Natural killer cell treated with Interleukin-12 subunit alpha and Interleukin-12 subunit beta and Interleukin-15 and Interleukin-18, amount 100 ng/mL, for 72 hours (primary cell): ENCODE measurements at regions not wholly inside any gene's neighbourhood (a gene's known extent, or its start where the extent isn't known, plus 50 kb on each side); places are given as distances from the start of the nearest gene placed in this dataset.

Experiments used
- ATAC-seq, 2 donors: fragments of 150-1000 bp; cut with Tn5 transposase in 1 of 2; sonication (Bioruptor Pico), chemical (Tn5 transposase) in 1 of 2; 2 replicates each; pipeline ENCODE4 v1.10.0; 2021
- DNase-seq: peaks from one replicate; pipeline ENCODE4 v3.0.0; 2022; ENCODE audit warnings: low spot score
- H3K27ac Mint-ChIP-seq, 2 donors: 1 replicate in 1 of 2; 2 replicates in 1 of 2; pipeline ENCODE4 v1.8.0; 2022; ENCODE audit warnings: mixed read lengths in 2 of 2, mild to moderate bottlenecking in 1 of 2, moderate library complexity in 1 of 2
- H3K27me3 Mint-ChIP-seq, 2 donors: 1 replicate in 1 of 2; 2 replicates in 1 of 2; pipeline ENCODE4 v1.8.0; 2022; ENCODE audit warnings: mixed read lengths in 2 of 2
- H3K36me3 Mint-ChIP-seq: one replicate; pipeline ENCODE4 v1.8.0; 2022; ENCODE audit warnings: mixed read lengths
- H3K4me1 Mint-ChIP-seq, 2 donors: 1 replicate in 1 of 2; 2 replicates in 1 of 2; pipeline ENCODE4 v1.8.0; 2022; ENCODE audit warnings: low read depth in 2 of 2, mixed read lengths in 2 of 2, mild to moderate bottlenecking in 1 of 2
- H3K4me3 Mint-ChIP-seq: one replicate; pipeline ENCODE4 v1.8.0; 2022; ENCODE audit warnings: mixed read lengths
- H3K9me3 Mint-ChIP-seq: 2 replicates; pipeline ENCODE4 v1.8.0; 2022; ENCODE audit warnings: mixed read lengths

DNA sequence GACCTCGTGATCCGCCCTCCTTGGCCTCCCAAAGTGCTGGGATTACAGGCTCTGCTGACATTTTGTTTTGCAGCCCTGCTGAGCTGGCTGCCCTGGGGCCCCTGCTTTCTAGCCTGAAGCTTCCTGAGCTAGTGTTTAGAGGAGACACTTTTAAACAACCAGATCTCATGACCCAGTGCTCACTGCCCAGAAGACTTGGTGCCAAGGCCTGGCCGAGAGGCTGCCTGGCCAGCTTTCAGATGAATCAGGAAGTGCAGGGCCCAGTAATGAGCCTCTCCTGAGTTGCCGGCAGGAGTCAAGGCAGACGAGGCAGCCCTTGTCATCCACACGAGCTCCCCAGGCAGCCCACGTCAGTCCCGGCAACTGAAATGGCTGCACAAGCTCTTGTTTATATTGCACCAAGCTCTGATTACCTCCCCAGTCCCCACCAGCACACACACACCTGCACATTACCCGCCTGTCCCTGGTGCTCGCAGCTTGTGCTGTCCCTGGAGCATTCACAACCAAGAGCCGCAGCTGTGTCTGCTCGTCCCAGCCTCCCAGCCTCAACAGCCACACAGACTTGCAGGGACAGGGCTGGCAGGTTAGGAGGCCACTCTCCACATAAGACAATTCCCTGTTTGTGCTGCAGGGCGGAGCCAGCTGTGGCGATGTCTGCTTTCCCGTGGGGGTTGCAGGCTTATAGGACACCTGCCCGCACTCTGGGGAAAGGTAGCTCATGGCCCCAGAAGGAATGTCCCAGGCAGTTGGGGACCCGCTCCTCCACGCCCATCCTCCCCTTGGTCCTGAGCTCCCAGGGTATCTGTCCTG is 331.2 kb upstream of the MYT1L start:
- no peak for ATAC-seq
- H3K27ac Mint-ChIP-seq = no peak overlapping the region
- H3K4me3 Mint-ChIP-seq = no peak overlapping the region
- H3K4me1 Mint-ChIP-seq = no peaks in the 10 kb centered on the region
- DNase-seq = no peak
- H3K9me3 Mint-ChIP-seq = peaks cover 3% of the 10 kb centered on the region
- H3K27me3 Mint-ChIP-seq = peaks cover 0 to 2% of the 10 kb centered on the region in 2 donors
- no peaks in the 10 kb centered on the region for H3K36me3 Mint-ChIP-seq

DNA sequence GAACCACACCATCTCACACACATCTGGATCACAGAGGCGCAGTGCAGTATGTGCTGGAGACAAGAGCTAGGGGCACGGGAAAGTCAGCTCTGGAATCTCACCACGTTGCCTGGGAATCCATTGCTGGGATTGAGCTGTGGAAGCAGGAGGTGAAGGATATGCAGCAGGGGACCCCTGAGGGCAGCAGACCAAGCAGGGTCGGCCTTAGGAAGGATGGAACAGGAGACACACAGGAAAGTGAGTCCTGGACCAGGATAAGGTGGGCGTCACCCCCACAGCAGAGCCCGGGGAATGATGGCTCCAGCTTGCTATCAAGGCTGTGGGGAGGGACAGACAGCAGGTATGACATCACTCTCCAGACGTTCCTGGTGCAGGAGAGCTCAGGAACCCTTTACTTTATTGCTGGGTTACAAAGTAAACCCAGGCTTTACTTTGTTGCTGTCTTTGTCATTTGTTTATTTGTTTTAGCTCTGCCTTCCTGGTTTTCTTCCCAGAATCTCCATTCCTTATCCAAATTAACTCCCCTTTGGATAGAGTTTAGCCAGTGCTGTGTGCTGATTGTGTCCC is 329.8 kb upstream of the MYT1L start:
- no peak overlapping the region for H3K4me3 Mint-ChIP-seq

DNA sequence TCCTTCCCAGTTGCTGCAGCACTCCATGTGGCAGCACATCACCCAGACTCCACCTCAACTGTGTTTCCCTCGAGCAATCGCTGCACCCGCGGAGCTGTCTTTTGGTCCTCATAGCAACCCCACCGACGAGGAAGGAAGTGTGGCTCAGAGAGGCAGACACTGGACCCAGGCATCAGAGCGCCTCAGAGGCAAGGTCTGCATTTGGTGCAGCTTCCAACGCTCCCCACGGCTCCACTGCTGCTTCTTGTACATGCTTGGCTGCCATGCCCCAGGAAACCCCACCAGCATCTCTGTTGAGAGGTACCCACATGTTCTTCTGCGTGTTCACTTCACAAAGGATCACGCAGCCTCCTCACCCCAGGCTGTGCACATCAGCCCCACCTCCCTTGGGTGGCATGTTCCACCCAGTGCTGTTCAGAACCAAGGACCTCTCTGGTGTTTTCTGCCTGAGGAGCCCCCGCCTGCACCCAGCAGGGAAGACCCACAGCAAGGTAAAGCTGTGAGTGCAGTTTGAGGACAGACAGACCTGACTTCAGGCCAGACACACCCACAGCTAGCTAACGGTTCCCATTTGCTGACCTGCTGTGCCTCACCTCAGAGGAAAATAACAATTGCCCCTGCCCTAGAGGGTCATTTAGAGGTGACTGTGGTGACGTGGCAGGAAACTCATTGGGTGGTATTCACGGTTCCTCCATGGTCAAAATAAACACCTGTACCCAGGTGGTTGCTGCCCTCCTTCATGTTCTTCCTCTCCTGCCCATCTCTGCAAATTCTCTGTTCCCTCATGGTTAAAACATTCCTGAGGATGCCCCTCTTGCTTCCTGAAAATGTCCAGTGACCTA is 326.3 kb upstream of the MYT1L start:
- no peaks in the 10 kb centered on the region for H3K4me1 Mint-ChIP-seq
- peaks cover 5 to 7% of the 10 kb centered on the region in 2 donors for H3K27me3 Mint-ChIP-seq
- H3K36me3 Mint-ChIP-seq = no peaks in the 10 kb centered on the region
- no peak overlapping the region for H3K4me3 Mint-ChIP-seq
- no peak overlapping the region for H3K27ac Mint-ChIP-seq
- H3K9me3 Mint-ChIP-seq = peaks cover 3% of the 10 kb centered on the region
- ATAC-seq = no peak
- peak; percentile 5 for DNase-seq

More for the DNA sequence above, 329.8 kb upstream of the MYT1L start:
- H3K4me1 Mint-ChIP-seq = no peaks in the 10 kb centered on the region
- DNase-seq = no peak
- ATAC-seq = no peak
- no peaks in the 10 kb centered on the region for H3K36me3 Mint-ChIP-seq
- no peak overlapping the region for H3K27ac Mint-ChIP-seq
- H3K27me3 Mint-ChIP-seq = peaks cover 0 to 5% of the 10 kb centered on the region in 2 donors
- H3K9me3 Mint-ChIP-seq = peaks cover 3% of the 10 kb centered on the region

DNA sequence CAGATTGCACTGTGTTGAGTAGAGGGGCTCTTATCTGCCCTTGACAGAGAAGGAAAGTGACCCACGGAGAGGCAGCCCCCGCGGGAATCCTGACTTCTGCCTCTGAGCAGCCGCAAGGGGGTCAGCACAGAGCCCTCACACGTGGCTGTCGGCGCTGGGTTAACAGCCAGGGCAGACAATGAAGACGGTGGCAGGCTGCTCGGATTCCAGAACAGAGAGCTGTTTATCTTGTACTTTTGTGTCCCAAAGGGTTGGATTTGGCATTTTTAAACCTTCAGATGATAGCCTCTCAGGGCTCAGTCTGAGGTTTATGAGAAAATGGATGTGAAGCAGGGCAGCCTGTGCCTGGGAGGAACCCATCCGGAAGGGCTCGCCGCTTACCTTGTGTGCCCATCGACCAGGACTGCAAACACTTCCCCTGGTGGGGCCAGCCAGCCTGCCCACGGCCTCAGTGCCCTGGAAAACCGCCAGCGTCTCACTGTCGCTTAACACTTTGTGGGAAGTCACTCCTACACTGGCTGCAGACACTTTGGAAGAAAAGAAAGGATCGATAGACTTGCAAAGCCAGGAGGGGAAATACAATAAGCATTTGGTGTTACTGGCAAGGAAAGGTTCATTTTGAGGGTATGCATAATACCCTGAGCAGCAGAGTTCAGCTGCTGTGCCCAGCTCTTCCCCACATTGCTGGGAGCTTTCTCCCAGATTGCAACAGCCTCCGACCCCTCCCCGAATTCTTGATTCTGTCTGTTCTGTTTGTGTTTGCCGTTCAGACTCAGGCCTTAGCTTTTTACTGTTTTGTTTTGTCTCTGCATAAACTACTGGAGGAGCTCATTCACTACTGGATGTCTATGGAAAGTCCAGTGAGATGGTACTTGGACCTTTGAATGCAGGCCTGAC is 325.3 kb upstream of the MYT1L start:
- Mint-ChIP-seq H3K27ac (no peak overlapping the region), H3K9me3 (peaks cover 3% of the 10 kb centered on the region), H3K4me3 (no peak overlapping the region), H3K4me1 (no peaks in the 10 kb centered on the region), H3K27me3 (peaks cover 5 to 7% of the 10 kb centered on the region in 2 donors), H3K36me3 (no peaks in the 10 kb centered on the region)
- ATAC-seq = no peak
- peak; percentile 54 for DNase-seq

- H3K9me3 Mint-ChIP-seq = peaks cover 3% of the 10 kb centered on the region
- no peaks in the 10 kb centered on the region for H3K36me3 Mint-ChIP-seq
- no peak overlapping the region for H3K4me3 Mint-ChIP-seq
- no peak overlapping the region for H3K27ac Mint-ChIP-seq
- peaks cover 5 to 7% of the 10 kb centered on the region in 2 donors for H3K27me3 Mint-ChIP-seq
- DNase-seq (peak; percentile 3), ATAC-seq (no peak)
- no peaks in the 10 kb centered on the region for H3K4me1 Mint-ChIP-seq
These were observed 324.5 kb upstream of the MYT1L start for GRCh38 chr2:2655453-2656114.

- Mint-ChIP-seq H3K4me1 (no peaks in the 10 kb centered on the region), H3K27ac (no peak overlapping the region), H3K9me3 (peaks cover under 1% of the 10 kb centered on the region), H3K27me3 (peaks cover 5 to 7% of the 10 kb centered on the region in 2 donors), H3K4me3 (no peak overlapping the region), H3K36me3 (no peaks in the 10 kb centered on the region)
- ATAC-seq (no peak), DNase-seq (no peak)
These were observed 322.2 kb upstream of the MYT1L start for GRCh38 chr2:2653231-2653630.

- Mint-ChIP-seq H3K27ac (no peak overlapping the region), H3K27me3 (peaks cover 0 to 7% of the 10 kb centered on the region in 2 donors), H3K4me1 (no peaks in the 10 kb centered on the region), H3K9me3 (no peaks in the 10 kb centered on the region), H3K4me3 (no peak overlapping the region), H3K36me3 (no peaks in the 10 kb centered on the region)
- ATAC-seq (no peak), DNase-seq (peak; percentile 13)
These were observed 319.7 kb upstream of the MYT1L start for GRCh38 chr2:2650608-2651375.

GRCh38 chr2:2649109-2650072 is 318.3 kb upstream of the MYT1L start:
- H3K9me3 Mint-ChIP-seq = no peaks in the 10 kb centered on the region
- no peaks in the 10 kb centered on the region for H3K27me3 Mint-ChIP-seq
- peaks cover 0 to under 1% of the 10 kb centered on the region in 2 donors for H3K4me1 Mint-ChIP-seq
- no peaks in the 10 kb centered on the region for H3K36me3 Mint-ChIP-seq
- DNase-seq = peak; percentile 54
- no peak overlapping the region for H3K27ac Mint-ChIP-seq
- ATAC-seq = no peak
- no peak overlapping the region for H3K4me3 Mint-ChIP-seq

DNA sequence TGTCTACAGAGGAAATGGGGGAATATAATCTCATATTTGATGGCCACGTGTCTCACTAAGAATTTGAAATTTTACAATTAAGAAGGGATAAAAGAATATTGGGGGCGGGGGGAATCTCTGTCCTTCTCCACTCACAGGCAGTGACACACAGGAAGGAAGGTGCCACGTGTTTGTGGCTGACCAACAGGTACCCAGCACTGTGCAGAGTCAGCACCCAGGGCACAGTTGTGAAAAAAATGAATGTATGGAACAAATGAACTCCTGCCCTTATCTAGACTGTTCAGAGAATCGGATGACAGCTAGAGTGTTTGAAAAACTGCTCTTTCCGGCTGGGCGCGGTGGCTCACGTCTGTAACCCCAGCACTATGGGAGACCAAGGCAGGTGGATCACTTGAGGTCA is 317.0 kb upstream of the MYT1L start:
- Mint-ChIP-seq H3K27me3 (peaks cover 0 to 3% of the 10 kb centered on the region in 2 donors), H3K4me3 (no peak overlapping the region), H3K36me3 (no peaks in the 10 kb centered on the region), H3K9me3 (peaks cover 6% of the 10 kb centered on the region), H3K4me1 (peaks cover 0 to 6% of the 10 kb centered on the region in 2 donors), H3K27ac (no peak overlapping the region)
- no peak for ATAC-seq
- peak; percentile 25 for DNase-seq

- Mint-ChIP-seq H3K27ac (no peak overlapping the region), H3K27me3 (peaks cover 0 to 3% of the 10 kb centered on the region in 2 donors), H3K4me3 (no peak overlapping the region), H3K36me3 (no peaks in the 10 kb centered on the region), H3K4me1 (peaks cover 0 to 6% of the 10 kb centered on the region in 2 donors), H3K9me3 (peaks cover 6% of the 10 kb centered on the region)
- no peak for ATAC-seq
- peak; percentile 40 for DNase-seq
These were observed 316.1 kb upstream of the MYT1L start for GRCh38 chr2:2647141-2647541.

- ATAC-seq (no peak), DNase-seq (peak; percentile 28)
- Mint-ChIP-seq H3K27me3 (peaks cover 0 to 3% of the 10 kb centered on the region in 2 donors), H3K36me3 (no peaks in the 10 kb centered on the region), H3K4me1 (peaks cover 0 to 6% of the 10 kb centered on the region in 2 donors), H3K4me3 (no peak overlapping the region), H3K9me3 (peaks cover 6% of the 10 kb centered on the region), H3K27ac (no peak overlapping the region)
These were observed 315.5 kb upstream of the MYT1L start for GRCh38 chr2:2646433-2647051.
